ELR (cell line): ENCODE measurements at regions not wholly inside any gene's neighbourhood (a gene's known extent, or its start where the extent isn't known, plus 50 kb on each side); places are given as distances from the start of the nearest gene placed in this dataset.

Experiments
- DNase-seq: peaks from one replicate; pipeline ENCODE4 v3.0.0-alpha.2; 2015; ENCODE audit warnings: low read depth

- DNase-seq, result peak; percentile 2
Observed at GRCh38 chr4:4735870-4736269, 123.6 kb upstream of the MSX1 start.

- peak; percentile 3 for DNase-seq
Observed at GRCh38 chr4:4735136-4735750, 124.2 kb upstream of the MSX1 start.

- DNase-seq, result no peak
Observed at GRCh38 chr4:4734425-4734824, 125.0 kb upstream of the MSX1 start.

- no peak for DNase-seq
Observed at GRCh38 chr4:4733663-4734062, 125.8 kb upstream of the MSX1 start.

- DNase-seq, result no peak
Observed at GRCh38 chr4:4730249-4730648, 129.2 kb upstream of the MSX1 start.

GRCh38 chr4:4729206-4729605, 130.3 kb upstream of the MSX1 start:
- no peak for DNase-seq

GRCh38 chr4:4727536-4727935, 131.9 kb upstream of the MSX1 start:
- DNase-seq, result no peak

- peak; percentile 13 for DNase-seq
Observed at GRCh38 chr4:4726051-4726450, 133.4 kb upstream of the MSX1 start.

GRCh38 chr4:4724321-4724720, 135.1 kb upstream of the MSX1 start:
- DNase-seq, result no peak

GRCh38 chr4:4721636-4722035, 137.8 kb upstream of the MSX1 start:
- no peak for DNase-seq

- DNase-seq, result no peak
Observed at GRCh38 chr4:4720646-4721045, 138.8 kb upstream of the MSX1 start.

- no peak for DNase-seq
Observed at GRCh38 chr4:4719436-4719835, 140.0 kb upstream of the MSX1 start.

- peak; percentile 7 for DNase-seq
Observed at GRCh38 chr4:4717692-4718091, 141.8 kb upstream of the MSX1 start.

GRCh38 chr4:4714331-4714730, 145.1 kb upstream of the MSX1 start:
- peak; percentile 57 for DNase-seq

GRCh38 chr4:4712800-4713528, 146.5 kb upstream of the MSX1 start:
- DNase-seq, result no peak

GRCh38 chr4:4711902-4712301, 147.6 kb upstream of the MSX1 start:
- DNase-seq, result no peak

- DNase-seq, result no peak
Observed at GRCh38 chr4:4709736-4710135, 149.7 kb upstream of the MSX1 start.

GRCh38 chr4:4704267-4704666, 155.2 kb upstream of the MSX1 start:
- peak; percentile 14 for DNase-seq

- DNase-seq, result no peak
Observed at GRCh38 chr4:4697584-4697983, 155.7 kb upstream of the STX18 start.

- DNase-seq, result no peak
Observed at GRCh38 chr4:4696530-4696929, 154.7 kb upstream of the STX18 start.

GRCh38 chr4:4695497-4695896, 153.6 kb upstream of the STX18 start:
- DNase-seq, result no peak

- no peak for DNase-seq
Observed at GRCh38 chr4:4694827-4695226, 153.0 kb upstream of the STX18 start.

GRCh38 chr4:4694296-4694772, 152.5 kb upstream of the STX18 start:
- DNase-seq, result peak; percentile 42

GRCh38 chr4:4693755-4694295, 152.0 kb upstream of the STX18 start:
- no peak for DNase-seq
